Stimulated activated CD4-positive, alpha-beta T cell treated with anti-CD3 and anti-CD28 coated beads, Interleukin-4, amount 100 ng/mL, for 1 hour (primary cell): ENCODE measurements at regions not wholly inside any gene's neighbourhood (a gene's known extent, or its start where the extent isn't known, plus 50 kb on each side); places are given as distances from the start of the nearest gene placed in this dataset.
"Not testable (repeated sequence)": the region's sequence is repeated elsewhere in the genome, so short reads cannot be mapped to it uniquely, and the experiment has no call there.

Source experiments
- DNase-seq: peaks from one replicate; pipeline ENCODE4 v3.0.0-alpha.2; 2020

DNA sequence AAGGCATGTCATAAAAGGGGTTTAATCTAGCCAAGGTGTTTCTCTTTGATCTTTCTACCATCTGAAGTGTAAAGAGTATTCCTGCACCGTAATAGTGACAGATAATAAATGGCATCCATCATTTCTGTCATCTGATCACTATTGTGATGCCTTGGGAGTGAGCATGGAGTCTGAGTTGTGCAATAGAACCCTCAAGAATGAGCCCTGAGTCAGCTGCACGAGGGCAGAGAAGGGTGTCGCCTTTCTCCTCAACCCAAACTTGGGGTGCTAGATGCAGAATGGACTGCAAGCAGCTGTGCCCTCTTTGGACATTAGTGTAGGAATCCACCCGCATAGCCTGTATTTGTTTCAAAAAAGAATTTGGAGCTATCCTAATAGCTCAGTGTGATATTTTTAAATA, 115.2 kb downstream of the ZNF37A start:
- DNase-seq: no peak

DNA sequence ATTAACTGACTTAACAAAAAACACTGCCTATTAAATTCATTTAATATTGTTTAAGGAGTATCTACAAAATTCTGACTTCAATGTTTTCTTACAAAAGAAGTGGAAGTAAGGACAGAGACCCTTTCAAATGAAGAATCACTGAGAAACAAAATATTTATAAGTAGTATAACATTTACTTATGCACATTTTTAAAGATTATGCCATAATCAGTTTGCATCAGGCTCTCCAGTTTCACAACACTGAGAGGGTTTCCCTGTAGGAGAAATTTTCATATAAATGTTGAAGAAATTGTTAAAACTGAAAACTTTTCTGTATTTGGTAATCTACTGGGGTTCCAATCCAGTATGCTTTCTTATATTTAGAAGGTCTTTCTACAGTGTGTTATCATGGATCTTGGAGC, 115.6 kb downstream of the ZNF37A start:
- DNase-seq: not testable (repeated sequence)

DNA sequence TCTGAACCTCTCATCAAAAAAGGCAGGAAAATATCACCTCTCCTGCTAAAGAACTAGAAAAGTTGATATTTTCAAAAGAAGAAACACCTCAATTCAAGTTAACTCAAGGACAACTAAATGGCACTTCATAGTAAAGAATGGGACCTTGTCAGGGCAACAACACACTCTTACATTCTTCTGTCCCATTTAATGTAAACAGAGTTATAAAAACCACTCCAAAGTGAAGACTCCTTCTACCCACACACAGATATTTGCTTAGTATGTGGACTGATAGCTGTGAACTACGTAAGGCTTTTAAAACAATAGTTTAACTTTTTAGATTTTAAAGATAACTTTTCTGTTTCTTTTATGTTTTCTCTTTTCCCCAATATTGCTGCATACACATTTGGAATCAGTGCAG, 118.3 kb downstream of the ZNF37A start:
- no peak for DNase-seq

DNA sequence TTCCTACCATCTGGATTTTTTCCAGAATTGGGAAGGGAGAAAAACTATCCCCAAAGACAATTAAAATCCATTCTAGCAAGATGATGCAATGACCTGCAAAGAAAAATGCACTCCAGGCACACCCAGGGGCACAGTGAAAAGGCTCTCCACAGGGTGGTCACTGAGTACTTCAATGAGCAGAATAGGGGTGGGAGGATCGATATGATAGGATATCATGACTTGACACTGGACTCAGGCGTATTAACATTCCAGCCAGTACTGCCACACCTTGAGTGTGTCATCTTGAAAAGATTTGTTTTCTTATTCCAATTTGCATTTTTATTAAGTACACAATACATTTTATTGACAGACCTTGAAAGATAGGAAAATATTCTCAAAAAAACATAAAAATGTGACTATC, 132.2 kb downstream of the ZNF37A start:
- DNase-seq: no peak

DNA sequence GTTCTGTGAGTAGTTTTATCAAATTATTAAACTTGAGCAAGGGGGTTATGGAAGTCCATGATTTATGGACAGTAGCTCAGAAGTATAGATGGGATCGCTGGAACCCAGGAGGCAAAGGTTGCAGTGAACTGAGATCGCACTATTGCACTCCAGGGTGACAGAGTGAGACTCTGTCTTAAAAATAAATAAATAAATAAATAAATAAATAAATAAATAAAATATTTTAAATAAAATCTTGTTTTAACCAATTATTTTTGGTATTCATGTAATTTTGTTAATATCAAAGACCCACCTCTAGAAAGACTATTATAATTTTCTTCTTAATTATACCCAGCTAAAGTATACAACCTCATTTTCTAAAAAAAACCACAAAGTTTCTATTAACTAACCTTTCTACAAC, 134.3 kb downstream of the ZNF37A start:
- no peak for DNase-seq

DNA sequence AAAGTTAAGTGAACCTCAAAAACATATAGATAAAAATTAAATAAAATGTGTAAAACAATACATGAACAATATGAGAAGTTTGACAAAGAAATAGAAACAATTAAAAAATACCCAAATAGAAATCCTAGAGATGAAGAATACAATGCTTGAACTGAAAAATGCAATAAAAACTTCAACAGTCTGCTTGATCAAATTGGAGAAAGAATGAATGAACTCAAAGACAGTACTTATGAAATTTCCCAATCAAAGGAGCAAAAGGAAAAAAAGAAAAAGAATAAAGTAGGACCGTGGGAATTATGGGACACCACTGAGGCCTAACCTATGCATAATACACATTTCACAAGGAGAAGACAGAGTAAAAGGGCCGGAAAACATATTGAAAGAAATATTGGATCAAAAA, 144.3 kb downstream of the ZNF37A start:
- DNase-seq: not testable (repeated sequence)

DNA sequence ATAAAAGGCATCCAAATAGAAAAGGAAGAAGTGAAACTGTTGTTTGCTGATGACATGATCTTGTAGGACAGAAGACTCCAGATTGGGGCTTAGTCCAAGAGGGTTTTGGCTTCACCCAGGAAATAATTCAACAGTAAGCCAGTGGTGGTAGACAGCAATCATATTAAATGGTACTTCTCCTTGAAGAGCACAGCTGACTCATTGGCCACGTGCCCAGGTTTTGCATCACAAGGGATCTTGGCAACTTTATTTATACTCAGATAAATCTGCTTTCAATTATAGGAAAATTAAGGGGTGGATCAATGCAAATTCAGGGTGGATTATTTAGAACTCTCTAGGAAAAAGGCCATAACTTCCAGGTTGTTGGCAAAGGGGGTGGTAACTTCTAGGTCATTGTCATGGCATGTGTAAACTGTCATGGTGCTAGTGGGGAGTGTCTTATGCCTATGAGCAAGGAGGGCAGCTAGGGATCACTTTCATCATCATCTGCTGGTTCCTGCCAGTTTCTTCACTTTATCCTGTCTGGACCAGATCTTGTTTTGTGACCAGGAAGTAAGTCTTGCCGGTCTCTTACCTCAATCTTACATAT, 148.0 kb downstream of the ZNF37A start:
- DNase-seq: not testable (repeated sequence)

- not testable (repeated sequence) for DNase-seq
These were observed 154.0 kb downstream of the ZNF37A start for GRCh38 chr10:38248113-38248512.

DNA sequence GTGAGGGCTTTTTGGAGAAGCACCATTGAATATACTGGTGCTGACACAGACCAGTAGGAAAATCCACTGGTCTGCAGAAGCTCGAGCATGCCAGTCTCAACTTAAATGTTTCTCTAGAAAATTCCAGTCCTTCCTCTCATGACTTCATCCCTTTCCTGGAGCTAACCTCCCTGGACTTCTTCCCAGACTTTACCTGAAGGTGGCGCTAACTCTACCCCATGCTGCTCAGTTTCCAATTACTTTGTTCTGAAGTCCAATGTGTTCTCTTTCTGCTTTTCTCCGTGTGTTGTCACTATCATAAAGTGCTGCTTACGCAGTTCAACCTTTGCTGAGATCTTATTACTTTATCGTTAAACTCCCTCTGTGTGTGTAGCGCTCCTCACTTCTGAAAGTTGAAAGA, 158.4 kb downstream of the ZNF37A start:
- not testable (repeated sequence) for DNase-seq

DNA sequence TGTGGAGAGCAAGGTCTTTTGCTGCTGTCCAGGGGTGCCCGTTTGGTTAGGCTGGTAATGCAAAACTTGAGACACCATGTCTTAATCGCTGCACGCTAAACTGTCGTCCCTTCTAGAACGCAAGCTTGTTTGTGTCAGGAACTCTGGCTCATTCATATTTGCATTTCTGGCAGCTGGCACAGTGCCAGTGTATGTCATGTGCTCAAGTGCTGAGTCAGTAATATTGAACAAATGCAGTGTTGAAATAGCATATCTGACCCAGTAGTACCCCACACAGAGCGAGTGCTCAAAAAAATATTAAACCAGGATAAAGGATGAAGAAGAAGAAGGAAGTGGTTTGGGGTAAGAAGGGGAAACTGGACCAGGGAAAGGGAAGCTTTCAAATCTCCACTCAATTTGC, 173.4 kb downstream of the ZNF37A start:
- not testable (repeated sequence) for DNase-seq

DNA sequence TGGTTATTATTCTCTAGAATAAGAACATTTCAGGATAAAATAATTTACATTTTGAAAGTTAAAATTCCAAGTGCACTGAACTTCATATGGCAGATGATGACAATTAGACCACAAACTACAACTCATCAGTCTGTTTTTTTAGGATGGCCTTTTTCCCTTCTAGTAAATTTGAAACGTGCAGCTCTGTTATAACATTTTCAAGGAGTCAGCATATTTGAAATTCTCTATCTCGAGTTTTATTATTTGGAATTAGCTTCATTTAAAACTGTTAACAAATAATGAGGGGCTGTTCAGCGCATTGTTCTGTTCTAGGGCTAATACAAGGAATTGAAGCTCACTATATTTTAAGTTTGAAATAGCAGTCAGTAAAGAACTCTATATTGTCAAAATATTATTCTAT, 176.9 kb downstream of the ZNF37A start:
- DNase-seq: not testable (repeated sequence)

- DNase-seq: not testable (repeated sequence)
These were observed 180.7 kb downstream of the ZNF37A start for GRCh38 chr10:38274879-38275278.

- DNase-seq: not testable (repeated sequence)
These were observed 198.4 kb downstream of the ZNF37A start for GRCh38 chr10:38292560-38292959.

DNA sequence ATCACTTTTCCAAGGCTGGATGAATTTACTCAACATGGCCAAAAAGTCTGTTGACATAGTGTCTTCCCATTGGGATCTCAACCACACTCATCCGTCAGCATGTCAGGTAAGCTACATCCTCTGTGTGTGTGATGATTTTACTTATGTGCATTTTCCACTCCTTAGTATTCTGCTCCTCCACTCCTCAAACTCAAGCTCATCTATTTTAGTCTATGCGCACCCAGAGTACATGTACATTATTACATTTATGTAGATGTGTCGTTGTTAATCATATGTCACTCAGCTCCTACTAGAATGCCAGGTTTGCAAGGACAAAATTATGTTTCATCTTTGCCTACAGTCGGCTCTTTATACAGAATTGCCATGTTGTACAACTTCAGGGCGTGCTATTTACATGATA, 216.0 kb downstream of the ZNF37A start:
- DNase-seq: not testable (repeated sequence)

DNA sequence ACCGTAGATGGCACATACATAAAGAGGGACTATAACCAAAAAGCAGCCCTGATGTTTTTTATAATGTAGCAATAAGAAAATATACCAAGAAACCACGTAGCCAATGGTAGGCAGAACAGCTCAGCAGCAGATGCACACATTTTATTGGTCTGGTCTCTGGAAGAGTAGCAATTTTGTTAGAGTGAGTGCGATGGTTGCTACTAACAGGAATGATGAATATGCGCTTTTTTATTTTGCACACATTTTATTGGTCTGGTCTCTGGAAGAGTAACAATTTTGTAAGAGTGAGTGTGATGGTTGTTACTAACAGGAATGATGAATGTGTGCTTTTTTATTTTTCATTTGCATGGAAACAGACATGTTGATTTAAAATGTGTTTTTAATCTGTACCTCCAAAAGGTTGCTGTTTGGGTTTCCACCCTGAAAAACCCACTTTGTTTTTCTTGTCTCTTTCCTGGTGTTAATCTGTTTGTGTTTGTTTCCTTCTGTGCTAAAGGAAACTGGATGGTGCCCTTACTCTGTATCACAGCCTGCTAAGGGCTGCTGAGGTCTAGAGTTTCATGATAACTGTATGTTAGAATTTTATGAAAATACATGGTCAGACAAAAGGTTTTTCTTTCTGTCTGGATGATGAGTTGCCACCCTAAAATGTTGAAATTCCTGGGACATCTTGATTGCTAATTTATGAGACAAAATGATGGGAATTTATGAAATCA, 221.1 kb downstream of the ZNF37A start:
- not testable (repeated sequence) for DNase-seq

DNA sequence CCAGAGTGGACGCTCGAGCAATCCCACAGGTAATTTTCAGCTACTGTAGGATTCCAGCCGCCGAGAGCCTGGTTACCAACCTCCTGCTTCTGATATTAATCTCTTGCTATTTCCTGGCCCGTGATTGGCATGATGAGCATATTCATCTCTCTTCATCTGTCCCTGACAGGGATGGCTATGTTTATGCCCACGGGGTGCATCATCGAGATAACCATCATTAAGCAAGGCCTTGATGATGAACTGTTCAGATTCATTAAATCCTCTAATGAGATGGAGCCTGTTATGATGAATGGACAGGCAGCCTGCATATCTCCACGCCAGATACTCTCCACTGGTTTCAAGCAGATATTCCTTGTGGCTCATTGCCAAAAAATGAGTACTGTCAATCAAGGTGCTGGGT, 227.3 kb downstream of the ZNF37A start:
- not testable (repeated sequence) for DNase-seq

DNA sequence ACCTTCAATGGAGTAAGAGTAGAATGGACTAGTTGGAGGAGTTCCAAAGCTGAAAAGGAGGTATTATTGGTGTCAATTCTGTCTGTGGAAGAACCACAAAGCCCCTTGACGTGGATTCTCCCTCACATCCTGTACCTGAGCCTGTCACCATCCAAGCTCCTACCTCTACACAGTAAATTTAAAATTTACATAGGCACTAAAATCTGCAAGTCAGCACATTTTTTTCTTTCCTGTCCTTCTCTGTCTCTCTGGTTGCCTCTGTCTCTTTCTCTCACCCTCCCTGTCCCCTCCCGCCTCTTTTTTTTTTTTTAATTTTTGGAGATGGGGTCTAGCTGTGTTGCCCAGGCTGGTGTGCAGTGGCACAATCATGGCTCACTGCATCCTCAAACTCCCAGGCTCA, 236.2 kb downstream of the ZNF37A start:
- DNase-seq: not testable (repeated sequence)

DNA sequence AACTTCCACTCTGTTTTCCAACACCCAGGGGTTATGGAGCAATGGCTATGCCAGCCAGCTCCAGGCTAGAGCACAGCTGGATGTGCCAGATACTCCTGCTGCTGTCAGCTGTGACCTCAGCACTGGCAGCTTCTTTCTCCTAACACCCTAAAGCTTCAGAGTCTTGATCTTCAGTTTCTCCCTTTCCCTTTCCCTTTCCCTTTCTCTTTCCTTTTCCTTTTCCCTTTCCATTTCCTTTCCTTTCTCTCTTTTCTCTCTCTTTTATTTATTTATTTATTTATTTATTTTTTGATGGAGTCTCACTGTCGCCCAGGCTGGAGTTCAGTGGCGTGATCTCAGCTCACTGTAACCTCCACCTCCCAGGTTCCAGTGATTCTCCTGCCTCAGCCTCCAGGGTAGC, 237.0 kb downstream of the ZNF37A start:
- not testable (repeated sequence) for DNase-seq

DNA sequence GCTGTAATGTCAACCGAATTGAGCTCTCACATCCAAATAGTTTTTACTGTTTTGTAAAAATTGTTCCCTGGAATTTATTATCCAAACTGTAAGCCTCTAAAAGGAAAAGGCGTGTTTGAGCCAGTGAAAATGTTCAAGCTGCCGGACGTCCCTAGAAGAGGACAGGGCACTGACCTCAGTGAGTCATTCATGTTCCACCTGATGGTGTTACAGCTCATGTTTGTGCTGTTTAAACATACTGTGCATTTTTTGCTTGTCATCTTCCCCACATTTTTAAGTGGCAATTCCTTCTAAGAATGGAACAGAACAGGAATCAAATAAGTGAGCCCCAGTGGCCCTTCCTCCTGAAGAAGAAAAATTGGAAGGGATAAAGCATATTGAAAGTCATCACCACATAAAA, 239.6 kb downstream of the ZNF37A start:
- DNase-seq: not testable (repeated sequence)

DNA sequence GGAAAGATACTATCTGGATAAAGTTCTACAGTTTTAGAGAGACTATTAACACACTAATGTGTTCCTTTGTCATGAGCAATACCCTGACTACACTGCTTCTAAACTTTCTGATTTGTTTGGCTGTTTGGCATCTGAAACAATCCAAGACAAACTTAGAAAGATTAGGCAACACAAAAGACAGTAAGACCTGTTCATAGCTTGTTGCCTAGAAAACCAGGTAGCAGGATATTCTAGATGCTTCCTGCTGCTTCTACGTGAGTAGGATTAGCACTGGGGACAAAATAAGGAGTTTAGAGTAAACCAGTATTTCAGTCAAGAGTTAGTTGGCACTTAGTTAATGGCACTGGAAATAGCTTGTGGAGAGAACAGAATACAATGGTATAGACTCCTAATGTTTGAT, 256.5 kb downstream of the ZNF37A start:
- not testable (repeated sequence) for DNase-seq

DNA sequence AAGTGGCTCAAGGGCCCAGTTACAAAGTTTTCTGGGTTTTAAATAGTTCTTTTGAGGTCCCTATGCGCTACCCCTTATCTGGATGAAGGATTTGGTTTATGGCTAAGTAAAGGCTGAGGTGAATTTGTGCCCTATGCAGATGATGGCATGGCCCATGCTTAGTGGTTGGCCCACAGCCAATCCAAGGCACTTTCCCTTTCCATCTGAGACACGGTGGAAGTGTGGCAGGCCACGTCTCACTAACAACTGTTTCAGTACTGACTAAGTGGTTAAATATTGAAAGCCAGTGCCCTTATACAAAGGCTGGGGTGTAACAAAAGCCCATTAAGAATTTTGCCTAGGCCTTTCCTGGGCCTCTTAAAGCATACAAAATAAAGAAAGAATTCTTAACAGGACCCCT, 260.3 kb downstream of the ZNF37A start:
- not testable (repeated sequence) for DNase-seq

- DNase-seq: peak; percentile 72
These were observed 261.9 kb downstream of the ZNF37A start for GRCh38 chr10:38355911-38356526.

DNA sequence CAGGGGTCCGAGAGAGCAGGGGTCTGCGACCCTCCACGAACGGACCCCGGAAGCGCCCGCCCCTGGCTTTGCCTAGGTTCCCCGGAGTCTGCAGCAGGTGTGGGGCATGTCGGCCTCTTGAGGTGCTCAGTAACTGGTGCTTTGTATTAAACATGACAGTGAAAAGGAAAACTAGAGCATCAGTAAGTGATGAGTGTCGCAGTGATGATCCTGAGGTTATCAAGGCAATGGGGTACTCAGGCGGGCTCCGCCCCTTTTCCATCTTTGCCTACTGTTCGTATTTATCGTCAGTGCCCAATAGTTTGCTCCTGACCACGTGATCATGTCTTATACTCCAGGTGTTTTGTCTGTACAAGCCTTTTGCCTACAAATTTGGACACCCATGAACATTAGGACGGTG, 262.4 kb downstream of the ZNF37A start:
- DNase-seq: not testable (repeated sequence)

GRCh38 chr10:38362514-38362913, 268.4 kb downstream of the ZNF37A start:
- DNase-seq: not testable (repeated sequence)
